HG03520 (cell line): ENCODE measurements at regions not wholly inside any gene's neighbourhood (a gene's known extent, or its start where the extent isn't known, plus 50 kb on each side); places are given as distances from the start of the nearest gene placed in this dataset.

Experiments
- ATAC-seq: cut with Tn5 transposase; IDR thresholded peaks from one replicate; pipeline ENCODE4 v1.9.1; 2021; ENCODE audit warnings: mild to moderate bottlenecking, moderate library complexity; ENCODE audit not compliant: unreplicated experiment

DNA sequence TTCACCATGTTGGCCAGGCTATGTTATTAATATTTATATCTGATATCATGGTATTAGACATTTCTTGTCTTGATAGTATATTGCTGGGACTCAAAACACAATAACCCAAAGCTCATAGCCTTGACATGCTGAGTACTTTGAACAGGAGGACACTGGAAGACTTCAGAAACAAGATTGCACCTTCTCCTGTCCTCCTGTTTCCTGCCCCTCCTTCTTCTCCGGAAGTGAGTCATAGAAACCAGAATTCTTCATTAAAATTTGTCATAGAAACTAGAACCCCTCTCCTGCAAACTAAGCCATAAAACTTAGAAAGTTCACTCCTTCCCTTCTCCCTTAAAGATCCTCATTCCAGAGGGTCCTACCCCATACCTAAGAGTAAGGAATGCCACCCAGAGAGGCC, 400.2 kb downstream of the SLITRK5 start:
- ATAC-seq = no peak

DNA sequence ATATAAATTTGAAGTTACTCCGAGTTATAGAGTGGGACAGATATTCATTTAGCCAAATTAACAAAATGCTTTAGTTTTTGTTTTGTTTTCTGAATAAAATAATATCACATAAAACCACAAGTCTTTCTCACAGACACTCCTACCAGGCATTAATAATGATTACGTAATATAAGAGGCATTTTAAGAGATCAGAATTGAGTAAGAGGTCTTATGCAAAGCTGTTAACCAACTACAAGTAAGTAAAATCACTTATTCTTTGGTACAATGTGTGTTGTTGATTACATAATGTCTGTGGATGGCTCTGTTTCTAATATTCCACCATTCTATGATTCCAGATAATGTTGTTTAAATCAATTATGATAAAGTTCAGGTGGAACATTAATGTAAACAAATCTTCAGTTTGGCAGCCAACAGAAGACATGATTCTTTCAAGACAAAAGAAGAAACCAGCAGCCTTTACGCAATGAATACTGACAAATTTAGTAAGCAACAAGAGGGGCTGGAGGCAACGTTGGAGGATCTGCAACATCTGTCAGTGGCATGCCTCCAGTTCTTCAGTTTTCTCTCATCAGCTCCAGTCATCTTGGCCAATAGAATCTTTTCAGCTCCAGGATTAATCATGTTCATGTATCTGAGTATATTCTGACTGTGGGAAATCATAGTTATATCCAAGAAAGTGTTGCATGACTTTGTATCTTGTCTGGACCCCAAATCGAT, 403.8 kb downstream of the SLITRK5 start:
- no peak for ATAC-seq

DNA sequence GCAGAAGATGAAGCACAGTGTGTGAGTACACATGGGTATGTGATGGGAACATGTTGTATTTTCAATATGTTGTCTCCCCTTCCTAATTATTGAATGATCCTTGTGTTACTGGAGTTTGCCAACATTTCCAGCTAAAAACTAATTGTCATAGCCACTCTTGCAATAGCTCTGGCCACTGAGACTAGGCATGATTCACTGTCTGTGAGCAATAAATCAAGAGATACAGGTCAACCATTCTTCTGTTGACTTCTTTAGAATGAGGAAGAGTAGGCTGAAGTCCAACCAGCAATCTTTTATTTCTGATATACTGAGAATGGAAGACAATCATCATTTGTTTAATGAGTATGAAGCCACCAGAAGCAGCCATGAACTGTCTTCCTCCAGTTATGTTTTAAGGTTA, 413.9 kb downstream of the SLITRK5 start:
- no peak for ATAC-seq

DNA sequence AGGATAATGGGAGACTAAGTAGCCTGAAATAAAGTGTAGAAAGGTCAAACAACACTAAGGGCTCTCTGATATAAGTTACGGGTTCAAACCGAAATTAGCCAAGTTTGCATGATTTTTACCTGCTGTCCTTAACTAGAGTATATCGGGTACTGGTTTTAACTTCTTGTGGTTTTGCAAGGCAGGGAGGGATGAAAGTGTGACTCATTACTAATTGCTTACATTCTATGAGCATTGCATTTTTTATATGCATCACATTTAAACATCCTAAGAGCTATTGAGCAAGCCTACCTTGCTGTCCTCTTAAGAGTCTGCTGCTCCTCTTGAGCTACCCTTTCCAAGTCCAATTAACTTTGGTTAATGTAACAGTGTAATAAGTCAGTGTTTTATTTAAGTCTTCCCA, 415.4 kb downstream of the SLITRK5 start:
- ATAC-seq = no peak

DNA sequence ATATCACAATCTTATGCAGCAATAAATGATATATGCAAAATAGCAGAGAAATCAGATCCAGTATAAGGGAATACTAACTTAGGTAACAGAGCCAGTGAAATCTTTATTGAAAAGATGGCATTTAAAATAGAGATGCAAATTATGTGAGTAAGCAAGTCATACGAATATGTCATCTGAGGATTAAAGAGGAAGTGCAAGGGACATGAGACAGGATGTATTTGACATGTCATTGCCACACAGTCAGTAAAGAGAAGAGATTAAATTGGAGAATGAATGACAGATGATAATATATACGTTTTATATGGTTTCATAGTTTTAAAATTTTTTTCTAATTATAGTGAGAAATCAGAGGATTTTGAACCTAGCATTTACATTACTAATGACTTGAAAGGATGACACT, 426.4 kb downstream of the SLITRK5 start:
- no peak for ATAC-seq

DNA sequence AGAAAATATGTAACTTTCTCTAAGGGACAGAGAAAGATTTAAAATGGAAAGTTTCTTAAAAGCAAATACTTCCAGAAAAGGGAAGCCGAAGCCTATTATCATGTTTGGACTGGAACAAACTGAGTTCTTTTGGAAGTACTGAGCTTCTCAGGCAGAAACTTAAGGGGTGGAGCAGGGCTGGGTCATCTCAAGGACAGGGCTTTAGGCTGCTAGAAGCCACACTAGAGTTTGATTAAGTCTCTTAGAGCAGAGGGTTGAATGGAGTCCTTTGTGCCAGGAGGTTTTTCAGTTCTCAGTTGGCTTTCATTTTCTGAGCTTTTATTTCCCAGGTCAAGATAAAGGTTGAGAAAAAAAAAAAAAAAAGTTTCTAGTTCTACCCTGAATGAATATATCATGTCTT, 432.7 kb downstream of the SLITRK5 start:
- no peak for ATAC-seq

DNA sequence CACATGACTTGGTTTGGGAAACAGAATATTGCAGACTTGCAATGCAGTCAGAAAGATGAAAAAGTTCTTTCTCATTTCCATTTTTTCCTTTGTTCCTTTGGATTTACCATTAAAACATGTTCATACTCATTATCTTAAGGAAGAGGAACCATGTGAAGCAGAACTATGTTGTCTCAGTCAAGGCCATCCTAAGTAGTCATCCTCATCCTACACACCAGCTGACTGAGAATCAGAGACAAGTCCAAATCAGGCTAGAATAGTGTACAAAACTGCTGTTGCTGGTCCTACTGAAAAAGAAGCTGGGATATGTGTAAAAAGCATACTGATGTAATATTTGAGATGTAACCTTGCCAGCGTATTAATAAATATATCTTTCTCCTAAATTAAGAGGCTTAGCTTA, 433.4 kb downstream of the SLITRK5 start:
- no peak for ATAC-seq

DNA sequence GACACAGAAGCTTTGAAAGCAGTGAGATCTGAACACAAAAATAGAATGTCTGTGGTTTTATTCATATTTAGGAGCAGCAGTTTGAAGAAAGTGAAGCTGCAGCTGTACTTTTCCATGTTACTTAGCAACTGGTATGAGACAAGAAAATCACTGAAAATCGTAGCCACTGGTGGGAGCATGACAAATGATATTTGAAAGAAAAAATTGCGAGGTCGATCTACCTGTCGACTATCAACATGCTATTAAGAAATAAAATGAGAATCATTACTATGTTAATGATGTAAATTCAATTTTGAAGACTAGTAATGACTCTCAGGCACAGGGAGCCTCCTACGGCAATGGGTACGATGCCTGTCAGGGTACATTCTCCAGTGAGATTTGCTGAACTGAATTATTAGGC, 436.4 kb downstream of the SLITRK5 start:
- no peak for ATAC-seq

DNA sequence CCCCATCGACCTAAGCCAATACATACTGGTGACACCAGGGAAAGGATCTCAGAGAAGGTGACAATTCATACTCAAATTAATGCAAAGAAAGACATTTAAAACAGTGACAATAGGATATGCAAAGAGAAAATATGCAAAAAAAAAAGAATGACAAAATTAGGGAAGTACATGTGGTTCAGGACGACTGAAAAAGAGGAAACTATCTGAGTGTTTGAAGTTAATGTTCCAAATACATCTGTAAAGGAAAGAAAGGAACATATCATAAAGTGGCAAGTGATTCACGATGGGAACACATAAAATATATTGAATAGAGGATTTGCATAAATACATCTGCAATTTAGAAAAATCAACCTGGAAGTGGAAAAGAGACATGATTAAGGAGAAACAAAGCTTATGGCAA, 441.4 kb downstream of the SLITRK5 start:
- ATAC-seq = no peak

DNA sequence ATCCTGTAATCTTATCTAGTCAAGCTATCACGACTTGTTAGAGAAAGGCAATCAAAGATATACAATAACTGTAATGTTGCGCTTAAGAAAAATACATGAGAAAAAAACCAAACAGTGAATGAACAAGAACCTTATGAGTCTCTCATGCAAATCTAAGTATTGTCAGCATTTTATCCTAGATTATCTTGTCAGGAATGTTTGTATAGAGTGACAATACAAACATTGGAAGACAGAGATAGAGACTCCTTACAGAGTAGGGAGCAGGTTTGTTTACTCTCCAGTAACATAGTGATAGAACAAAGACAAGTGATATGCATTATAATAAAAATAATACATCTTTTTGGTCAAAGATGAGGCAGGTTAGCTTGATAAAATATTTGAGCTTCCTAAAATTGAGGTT, 444.8 kb downstream of the SLITRK5 start:
- no peak for ATAC-seq

DNA sequence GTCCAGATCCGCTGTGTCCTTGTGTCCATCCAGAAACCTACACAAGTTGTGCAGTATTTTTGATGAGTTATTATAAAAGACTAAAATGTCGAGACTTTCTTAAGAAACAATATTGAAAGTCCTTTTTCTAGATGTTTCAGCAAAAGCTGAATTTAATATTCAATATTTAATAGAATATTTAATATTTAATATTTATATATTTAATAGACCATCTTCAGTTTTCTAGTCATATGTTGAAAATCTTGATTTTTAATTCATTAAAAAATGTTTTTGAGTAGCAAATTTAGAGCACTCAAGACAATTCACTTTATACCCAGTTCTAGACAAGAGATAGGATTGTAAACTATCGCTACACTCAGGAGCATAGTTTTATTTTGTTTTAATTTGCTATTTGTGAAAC, 447.8 kb downstream of the SLITRK5 start:
- no peak for ATAC-seq

DNA sequence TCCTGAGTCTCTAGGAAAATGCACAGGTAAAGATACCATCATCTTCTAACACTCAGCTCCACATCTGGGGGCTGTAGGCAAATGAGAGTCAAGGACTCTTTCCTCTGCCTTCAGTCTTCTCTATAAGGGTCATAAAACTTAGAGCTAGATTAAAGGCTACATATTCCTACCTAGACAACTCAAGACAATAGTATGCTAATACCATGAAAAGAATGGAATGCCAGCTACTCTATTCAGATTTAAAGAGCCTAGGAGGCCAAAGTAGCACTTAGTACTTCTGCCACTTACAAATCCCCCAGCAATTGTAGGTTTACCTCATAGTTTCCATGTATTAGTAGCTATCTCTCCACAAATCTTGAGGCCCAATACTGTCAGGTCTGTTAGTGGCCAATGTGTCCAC, 453.0 kb downstream of the SLITRK5 start:
- ATAC-seq = no peak

DNA sequence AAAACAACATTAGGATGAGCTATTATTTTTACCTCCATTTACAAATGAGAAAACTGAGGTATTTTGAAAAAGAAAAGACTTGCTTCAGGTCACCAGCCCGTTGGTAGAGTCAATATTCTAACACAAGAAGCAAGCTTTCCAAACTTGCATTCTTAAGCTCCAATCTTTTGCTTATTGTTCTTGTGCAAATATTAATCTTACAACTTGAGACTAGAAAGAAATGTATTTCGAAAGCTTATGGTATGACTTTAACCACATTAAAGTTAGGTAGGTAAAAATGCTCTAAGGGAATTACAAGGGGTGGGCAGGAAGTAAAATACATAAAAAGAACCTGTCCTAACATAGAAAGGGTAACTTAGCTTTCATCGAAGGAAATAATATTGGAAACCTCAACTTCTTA, 453.9 kb downstream of the SLITRK5 start:
- ATAC-seq = no peak

DNA sequence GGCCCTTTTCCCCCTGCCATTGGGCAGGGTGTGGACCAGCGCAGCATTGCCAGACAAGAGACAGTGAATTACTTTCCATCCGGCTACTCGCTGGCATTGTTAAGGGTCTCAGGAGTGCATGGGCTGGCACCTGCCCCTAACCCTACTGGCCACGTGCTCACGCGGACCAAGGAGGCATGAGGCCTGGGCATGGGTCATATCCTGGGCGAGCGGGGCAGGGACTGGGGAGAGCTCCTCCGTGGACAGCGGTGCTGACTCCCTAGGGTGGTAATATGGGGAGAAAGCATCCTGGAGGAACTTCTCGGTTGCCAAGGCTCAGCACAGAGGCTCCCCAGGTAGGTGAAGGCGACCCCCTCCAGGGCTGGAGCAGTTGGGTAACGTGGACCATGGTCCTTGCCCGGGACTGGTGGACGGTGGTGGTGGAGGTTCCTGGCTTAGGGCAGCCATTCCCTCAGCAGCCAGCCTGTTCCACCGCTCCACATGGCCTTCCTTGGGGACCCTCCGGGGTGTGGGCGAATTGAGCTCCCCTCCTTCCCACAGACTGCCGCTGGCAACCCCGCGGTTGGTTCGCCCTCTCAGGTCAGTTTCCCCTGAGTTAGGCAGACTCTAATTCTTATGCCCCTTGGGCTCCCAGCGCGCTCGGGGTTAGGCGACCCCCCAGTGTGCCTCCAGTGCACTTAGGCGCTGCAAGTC, 465.1 kb downstream of the SLITRK5 start:
- ATAC-seq = no peak

DNA sequence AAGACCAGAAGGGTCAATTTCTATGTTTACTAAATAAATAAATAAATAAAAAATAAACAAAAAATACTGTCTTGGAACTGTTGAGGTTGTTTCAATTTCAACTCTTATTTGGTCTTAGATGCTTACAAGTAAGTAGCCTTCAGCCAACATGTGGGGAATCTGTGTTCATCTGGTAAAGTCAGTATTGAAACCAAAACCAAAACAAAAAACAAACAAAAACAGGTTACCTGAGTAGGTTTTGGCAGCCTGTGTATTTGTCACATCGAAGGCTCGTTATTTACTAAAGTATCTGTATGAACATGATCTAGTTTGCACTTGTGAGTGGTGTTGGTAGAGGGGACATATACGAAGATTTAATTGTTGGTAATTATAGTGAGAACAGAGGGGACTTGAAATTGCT, 471.5 kb downstream of the SLITRK5 start:
- no peak for ATAC-seq

DNA sequence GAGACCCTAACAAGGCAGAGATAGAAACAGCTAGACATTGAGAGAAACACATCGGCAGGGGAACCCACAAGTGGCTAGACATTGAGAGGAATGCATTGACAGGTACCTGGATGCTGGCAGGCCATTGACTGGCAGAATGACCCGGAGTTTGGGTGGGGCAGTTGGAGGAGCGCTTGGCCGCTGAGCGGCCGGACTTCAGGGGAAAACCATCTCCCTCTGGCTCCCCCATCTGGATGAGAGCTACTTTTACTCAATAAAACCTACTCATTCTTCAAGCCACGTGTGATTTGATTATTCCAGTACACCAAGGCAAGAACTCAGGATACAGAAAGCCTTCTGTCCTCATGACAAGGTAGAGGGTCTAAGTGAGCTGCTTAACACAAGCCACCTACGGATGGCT, 473.4 kb downstream of the SLITRK5 start:
- no peak for ATAC-seq

DNA sequence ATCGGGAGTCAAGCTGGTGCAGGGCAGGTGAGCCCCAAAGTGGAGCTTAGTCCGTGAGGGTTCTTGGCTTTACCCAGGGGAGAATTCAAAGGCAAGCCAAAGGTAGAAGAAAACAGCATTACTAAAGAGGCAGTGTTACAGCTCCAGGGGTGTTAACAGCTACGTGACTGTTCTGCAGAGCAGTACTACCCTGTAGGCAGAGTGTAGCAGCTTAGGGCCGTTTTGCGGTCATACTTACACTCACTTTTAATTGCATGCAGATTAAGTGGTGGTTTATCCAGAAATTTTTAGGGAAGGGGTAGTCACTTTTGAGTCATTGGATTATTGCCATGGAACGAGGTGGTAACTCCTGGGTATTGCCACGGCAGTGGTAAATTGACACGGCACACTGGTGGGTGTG, 482.2 kb downstream of the SLITRK5 start:
- no peak for ATAC-seq

DNA sequence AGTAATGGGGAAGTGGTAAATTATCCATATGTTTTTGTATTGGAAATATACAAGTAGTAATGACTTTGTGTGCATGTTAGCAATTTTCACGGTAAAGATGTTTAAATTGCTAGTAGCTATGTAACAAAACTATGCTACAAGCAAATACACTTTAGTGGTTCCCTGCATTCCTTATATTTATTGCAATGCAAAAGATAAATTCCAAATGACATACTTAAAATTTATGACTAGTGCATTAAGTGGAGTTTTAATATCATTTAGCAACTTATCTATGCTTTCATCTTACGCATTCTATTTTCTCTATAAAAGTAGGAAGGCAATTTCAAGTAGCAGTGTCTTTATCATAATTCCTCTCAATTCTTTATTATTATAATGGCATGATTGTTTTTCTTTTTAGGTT, 482.8 kb downstream of the SLITRK5 start:
- no peak for ATAC-seq

DNA sequence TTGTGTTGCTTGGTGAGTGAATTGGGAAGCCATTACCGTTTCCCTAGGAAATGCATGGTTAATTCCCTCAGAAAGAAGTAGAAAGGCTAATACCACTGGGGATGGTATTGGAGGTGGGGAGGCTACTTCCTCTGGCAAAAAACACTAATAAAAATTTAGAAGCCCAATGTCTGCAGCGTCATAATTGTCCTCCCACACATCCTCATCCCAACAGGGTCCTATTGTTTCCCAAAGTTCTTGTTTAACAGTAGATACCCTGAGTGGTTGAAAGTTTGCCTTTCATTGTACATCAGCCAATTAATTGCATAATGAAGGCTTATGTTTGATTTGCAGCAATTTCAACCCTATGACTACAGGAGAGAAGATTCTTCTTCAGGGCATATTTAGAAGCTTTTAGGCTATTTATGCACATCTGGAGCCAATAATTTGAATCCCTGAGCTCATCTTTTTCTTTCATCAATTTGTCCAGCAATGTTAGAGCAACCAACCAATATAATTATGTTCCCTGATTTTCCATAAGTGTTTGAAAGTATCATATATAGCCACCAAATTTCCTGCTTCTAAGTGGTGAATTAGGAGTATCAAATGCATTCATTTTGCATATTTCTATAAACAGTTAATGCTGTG, 491.0 kb downstream of the SLITRK5 start:
- ATAC-seq = no peak

DNA sequence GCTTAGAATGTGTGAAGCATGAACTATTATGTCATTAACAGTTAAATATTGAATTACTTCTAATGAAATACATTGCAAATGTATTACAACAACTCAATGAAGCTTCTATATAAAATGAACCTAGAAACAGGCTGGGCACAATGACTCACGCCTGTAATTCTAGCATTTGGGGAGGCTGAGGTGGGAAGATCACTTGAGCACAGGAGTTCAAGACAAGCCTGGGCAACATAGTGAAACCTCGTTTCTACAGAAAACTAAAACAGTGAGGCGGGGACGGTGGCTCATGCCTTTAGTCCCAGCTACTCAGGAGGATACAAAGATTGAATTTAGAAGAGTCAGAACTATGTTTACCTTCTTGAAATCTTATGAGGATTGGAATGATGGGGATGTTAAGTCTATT, 505.1 kb downstream of the SLITRK5 start:
- ATAC-seq = no peak

DNA sequence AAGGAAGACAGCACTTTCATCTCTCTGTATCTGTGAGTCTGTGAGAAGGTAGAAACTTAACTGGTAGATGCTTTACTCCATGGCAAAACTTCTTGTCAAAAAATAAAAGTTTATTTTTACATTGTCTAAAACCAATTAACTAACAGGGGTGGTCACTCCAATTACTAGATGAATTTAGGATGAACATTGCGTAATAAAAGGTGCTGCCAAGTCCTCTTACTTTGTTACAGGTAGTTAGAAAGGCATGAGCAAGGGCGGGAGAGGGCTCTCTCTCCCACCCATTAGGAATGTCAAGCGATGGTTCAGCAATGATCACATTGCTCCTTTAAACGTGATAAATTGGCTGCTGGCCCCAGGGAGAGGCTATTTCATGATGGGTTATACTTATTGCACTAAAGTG, 512.3 kb downstream of the SLITRK5 start:
- no peak for ATAC-seq

DNA sequence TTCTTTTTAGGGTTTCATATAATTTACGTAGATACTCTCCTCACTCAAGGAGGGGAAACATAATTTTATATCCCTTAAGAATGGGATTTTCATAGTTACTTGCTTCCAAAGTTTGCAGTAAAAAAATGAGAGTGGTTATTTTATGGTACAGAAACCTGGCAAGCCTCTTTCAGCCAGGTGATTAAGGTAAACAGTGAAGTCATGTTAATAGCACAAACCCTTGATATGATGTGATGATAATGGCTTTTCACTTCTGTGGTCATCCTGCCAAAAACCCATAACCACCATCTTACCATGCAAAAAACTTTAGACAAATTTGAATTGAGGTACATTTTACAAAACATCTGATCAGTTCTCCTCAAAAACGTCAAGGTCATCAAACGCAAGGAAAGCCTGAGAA, 517.8 kb downstream of the SLITRK5 start:
- ATAC-seq = no peak
